PC-9 (cell line): ENCODE measurements at regions not wholly inside any gene's neighbourhood (a gene's known extent, or its start where the extent isn't known, plus 50 kb on each side); places are given as distances from the start of the nearest gene placed in this dataset.

ENCODE experiments used
- CTCF ChIP-seq: fragments of 200-600 bp; sonication (generic); conservative IDR thresholded peaks from 2 replicates; pipeline ENCODE4 v1.6.1; 2017; ENCODE audit warnings: mixed run types, antibody characterized with exemption, mild to moderate bottlenecking, moderate library complexity
- EZH2 ChIP-seq: fragments of 200-600 bp; sonication (generic); IDR thresholded peaks from 2 replicates; pipeline ENCODE4 v1.8.0; 2017; ENCODE audit warnings: antibody characterized with exemption, low read depth

- no peak for TF ChIP-seq CTCF
- TF ChIP-seq EZH2 = 0 out of 2 replicates have a peak, but pooled peaks have one; percentile 51
Measured at GRCh38 chr12:111175396-111176094, 193.3 kb downstream of the PHETA1 start.
